HepG2 (cell line): ENCODE measurements at regions not wholly inside any gene's neighbourhood (a gene's known extent, or its start where the extent isn't known, plus 50 kb on each side); places are given as distances from the start of the nearest gene placed in this dataset.

Source experiments
- ATAC-seq: fragments of 200-7000 bp; cut with Tn5 transposase; 3 replicates; pipeline ENCODE4 v1.9.1; 2020; ENCODE audit warnings: mild to moderate bottlenecking, moderate library complexity
- BruUV-seq: library from RNA; stranded (reverse); fragments of 400-500 nt; replicated peaks from 2 replicates; lab custom pipeline; 2021; lab: Mats Ljungman, UMichigan
- CTCF ChIA-PET: fragments of 300-600 bp; formaldehyde crosslinking; extraction: SDS; loops from one replicate; lab custom pipeline; 2021; ENCODE audit warnings: low total read pairs, inconsistent platforms, low intra/inter-chr PET ratio; lab: Yijun Ruan, JAX
- POLR2A ChIA-PET: fragments of 350-600 bp; sonication (Branson Sonifier 250); formaldehyde crosslinking; loops from one replicate; lab custom pipeline; 2020; ENCODE audit warnings: antibody characterized with exemption, inconsistent platforms; lab: Yijun Ruan, JAX
- DNase-seq: peaks from one replicate; pipeline ENCODE4 v3.0.0-alpha.2; 2015; ENCODE audit warnings: low spot score
- FAIRE-seq: peaks from 3 replicates; lab custom pipeline; 2011; peaks lifted over from hg19 to GRCh38; lab: Jason Lieb, UNC
- H2AFZ ChIP-seq: one replicate; pipeline ENCODE4 v1.6.1; 2011; ENCODE audit warnings: low read length, inconsistent platforms
- H3K27ac ChIP-seq: fragments of 300-600 bp; 3 replicates; pipeline ENCODE4 v1.8.0; 2011; ENCODE audit warnings: mixed run types, mild to moderate bottlenecking, mixed read lengths, low read length, inconsistent platforms; ENCODE audit not compliant: insufficient read depth; ENCODE audit errors: extremely low read length
- H3K27me3 ChIP-seq, 2 experiments: fragments of 200-600 bp in 1 of 2; 2 replicates in 1 of 2; 3 replicates in 1 of 2; pipeline versions ENCODE4 v1.6.0 to v1.8.0; 2011; ENCODE audit warnings: low read length in 2 of 2, mild to moderate bottlenecking in 2 of 2, moderate library complexity in 2 of 2, inconsistent platforms in 1 of 2; ENCODE audit not compliant: insufficient read depth in 2 of 2, control insufficient read depth in 1 of 2
- H3K36me3 ChIP-seq, 2 experiments: fragments of 200-600 bp in 1 of 2; replicated peaks in 1 of 2; 2 replicates in 1 of 2; 3 replicates in 1 of 2; pipeline versions ENCODE4 v1.5.1 to v1.8.0; 2011; ENCODE audit warnings: low read length in 2 of 2, inconsistent platforms in 1 of 2; ENCODE audit not compliant: insufficient read depth in 2 of 2, control insufficient read depth in 1 of 2
- H3K4me1 ChIP-seq: 2 replicates; pipeline ENCODE4 v1.5.1; 2012; ENCODE audit warnings: low read length, inconsistent platforms; ENCODE audit not compliant: insufficient read depth
- H3K4me2 ChIP-seq: 2 replicates; pipeline ENCODE4 v1.6.0; 2011; ENCODE audit warnings: low read depth, low read length, inconsistent platforms
- H3K4me3 ChIP-seq, 3 experiments: fragments of 200-600 bp in 1 of 3; sonication (generic), shearing (Covaris generic) in 1 of 3; replicated peaks in 1 of 3; 2 replicates each; pipeline ENCODE4 v1.5.1; 2011 to 2016; ENCODE audit warnings: low read length in 3 of 3, inconsistent platforms in 2 of 3, low read depth in 2 of 3, mild to moderate bottlenecking in 2 of 3, control low read depth in 1 of 3, mixed read lengths in 1 of 3; ENCODE audit not compliant: insufficient read depth in 1 of 3
- H3K79me2 ChIP-seq: one replicate; pipeline ENCODE4 v1.6.1; 2011; ENCODE audit warnings: low read length, inconsistent platforms; ENCODE audit not compliant: insufficient read depth
- H3K9ac ChIP-seq: 2 replicates; pipeline ENCODE4 v1.6.0; 2011; ENCODE audit warnings: mild to moderate bottlenecking, low read depth, low read length, inconsistent platforms; ENCODE audit not compliant: insufficient read depth
- H3K9me3 ChIP-seq: 2 replicates; pipeline ENCODE4 v1.5.1; 2012; ENCODE audit warnings: mild to moderate bottlenecking, low read length
- H4K20me1 ChIP-seq: 2 replicates; pipeline ENCODE4 v1.6.0; 2011; ENCODE audit warnings: inconsistent platforms, mild to moderate bottlenecking, low read length, moderate library complexity; ENCODE audit not compliant: insufficient read depth
- ARNT ChIP-seq: fragments of 450-650 bp; IDR thresholded peaks from 2 replicates; pipeline ENCODE4 v1.6.1; 2017
- BORCS8-MEF2B ChIP-seq: sonication (generic); formaldehyde crosslinking; IDR thresholded peaks from 2 replicates; pipeline ENCODE4 v1.8.0; 2022; ENCODE audit warnings: mild to moderate bottlenecking, missing genetic modification reagents
- CHD4 ChIP-seq: fragments of 200-600 bp; sonication (generic); IDR thresholded peaks from 2 replicates; pipeline ENCODE4 v1.7.0; 2017; ENCODE audit warnings: mild to moderate bottlenecking, low read length, borderline replicate concordance
- RFXANK ChIP-seq: IDR thresholded peaks from 2 replicates; pipeline ENCODE4 v1.6.1; 2016
- SPEN ChIP-seq: sonication (generic); formaldehyde crosslinking; IDR thresholded peaks from 2 replicates; pipeline ENCODE4 v1.5.1; 2020; ENCODE audit warnings: low read depth, mild to moderate bottlenecking, missing genetic modification reagents
- TSC22D2 ChIP-seq: sonication (generic); formaldehyde crosslinking; IDR thresholded peaks from 2 replicates; pipeline ENCODE4 v1.5.1; 2020; ENCODE audit warnings: missing genetic modification reagents, mild to moderate bottlenecking, borderline replicate concordance
- ZBTB7B ChIP-seq: sonication (generic); formaldehyde crosslinking; IDR thresholded peaks from 2 replicates; pipeline ENCODE4 v1.4.0; 2020; ENCODE audit warnings: missing genetic modification reagents
- ZNF10 ChIP-seq: sonication (generic); formaldehyde crosslinking; IDR thresholded peaks from 2 replicates; pipeline ENCODE4 v1.4.0; 2020; ENCODE audit warnings: mild to moderate bottlenecking, low read depth, missing genetic modification reagents, borderline replicate concordance
- ZNF34 ChIP-seq: sonication (generic); formaldehyde crosslinking; IDR thresholded peaks from 2 replicates; pipeline ENCODE4 v1.4.0; 2020; ENCODE audit warnings: mild to moderate bottlenecking, missing genetic modification reagents, borderline replicate concordance
- ZNF775 ChIP-seq: sonication (generic); formaldehyde crosslinking; IDR thresholded peaks from 2 replicates; pipeline ENCODE4 v1.4.0; 2020; ENCODE audit warnings: missing genetic modification reagents, mild to moderate bottlenecking, moderate library complexity, borderline replicate concordance
- in situ Hi-C: cut with HindIII; loops from 2 replicates; pipeline ENCODE4 v1.10.0; 2017; ENCODE audit warnings: low pct_unique_long_range_greater_than_20kb; ENCODE audit not compliant: extremely low pct_ligation_motif_present
- intact Hi-C: fragments of 100-400 bp; cut with micrococcal nuclease; formaldehyde crosslinking; loops from one replicate; pipeline ENCODE4 v1.10.0; 2022; ENCODE audit not compliant: unreplicated experiment
- TF ChIP-seq, protein P1 (sequence below): sonication (generic); formaldehyde crosslinking; IDR thresholded peaks from 2 replicates; pipeline ENCODE4 v1.5.1; 2020; ENCODE audit warnings: mild to moderate bottlenecking, missing genetic modification reagents, moderate library complexity
- TF ChIP-seq, protein P2 (sequence below): sonication (generic); formaldehyde crosslinking; IDR thresholded peaks from 2 replicates; pipeline ENCODE4 v1.4.0; 2020; ENCODE audit warnings: mild to moderate bottlenecking, missing genetic modification reagents
- TF ChIP-seq, protein P3 (sequence below): sonication (generic); formaldehyde crosslinking; IDR thresholded peaks from 2 replicates; pipeline ENCODE4 v1.5.1; 2020; ENCODE audit warnings: missing genetic modification reagents, mild to moderate bottlenecking, borderline replicate concordance

- H3K79me2 ChIP-seq, result no peaks in the 10 kb centered on the region
These were observed 172.4 kb downstream of the SNCA start for GRCh38 chr4:89664521-89664920.

More at GRCh38 chr4:89664521-89664920, 172.4 kb downstream of the SNCA start:
- Histone ChIP-seq H3K9ac (no peak overlapping the region), H3K27ac (no peak overlapping the region), H3K4me1 (no peaks in the 10 kb centered on the region), H4K20me1 (no peaks in the 10 kb centered on the region), H3K4me2 (no peak overlapping the region), H3K4me3 (no peak overlapping the region), H3K27me3 (no peaks in the 10 kb centered on the region), H2AFZ (no peak overlapping the region), H3K9me3 (no peaks in the 10 kb centered on the region), H3K36me3 (no peaks in the 10 kb centered on the region)
- TF ChIP-seq ZNF10 (CRISPR knock-in tag) (no peak), TSC22D2 (CRISPR knock-in tag) (no peak), ZBTB7B (CRISPR knock-in tag) (no peak), ZNF34 (CRISPR knock-in tag) (no peak), BORCS8-MEF2B (CRISPR knock-in tag) (no peak), RFXANK (CRISPR knock-in tag) (no peak), ZNF775 (CRISPR knock-in tag) (no peak), SPEN (no peak), ARNT (no peak), CHD4 (no peak)
- TF ChIP-seq, protein P1, sequence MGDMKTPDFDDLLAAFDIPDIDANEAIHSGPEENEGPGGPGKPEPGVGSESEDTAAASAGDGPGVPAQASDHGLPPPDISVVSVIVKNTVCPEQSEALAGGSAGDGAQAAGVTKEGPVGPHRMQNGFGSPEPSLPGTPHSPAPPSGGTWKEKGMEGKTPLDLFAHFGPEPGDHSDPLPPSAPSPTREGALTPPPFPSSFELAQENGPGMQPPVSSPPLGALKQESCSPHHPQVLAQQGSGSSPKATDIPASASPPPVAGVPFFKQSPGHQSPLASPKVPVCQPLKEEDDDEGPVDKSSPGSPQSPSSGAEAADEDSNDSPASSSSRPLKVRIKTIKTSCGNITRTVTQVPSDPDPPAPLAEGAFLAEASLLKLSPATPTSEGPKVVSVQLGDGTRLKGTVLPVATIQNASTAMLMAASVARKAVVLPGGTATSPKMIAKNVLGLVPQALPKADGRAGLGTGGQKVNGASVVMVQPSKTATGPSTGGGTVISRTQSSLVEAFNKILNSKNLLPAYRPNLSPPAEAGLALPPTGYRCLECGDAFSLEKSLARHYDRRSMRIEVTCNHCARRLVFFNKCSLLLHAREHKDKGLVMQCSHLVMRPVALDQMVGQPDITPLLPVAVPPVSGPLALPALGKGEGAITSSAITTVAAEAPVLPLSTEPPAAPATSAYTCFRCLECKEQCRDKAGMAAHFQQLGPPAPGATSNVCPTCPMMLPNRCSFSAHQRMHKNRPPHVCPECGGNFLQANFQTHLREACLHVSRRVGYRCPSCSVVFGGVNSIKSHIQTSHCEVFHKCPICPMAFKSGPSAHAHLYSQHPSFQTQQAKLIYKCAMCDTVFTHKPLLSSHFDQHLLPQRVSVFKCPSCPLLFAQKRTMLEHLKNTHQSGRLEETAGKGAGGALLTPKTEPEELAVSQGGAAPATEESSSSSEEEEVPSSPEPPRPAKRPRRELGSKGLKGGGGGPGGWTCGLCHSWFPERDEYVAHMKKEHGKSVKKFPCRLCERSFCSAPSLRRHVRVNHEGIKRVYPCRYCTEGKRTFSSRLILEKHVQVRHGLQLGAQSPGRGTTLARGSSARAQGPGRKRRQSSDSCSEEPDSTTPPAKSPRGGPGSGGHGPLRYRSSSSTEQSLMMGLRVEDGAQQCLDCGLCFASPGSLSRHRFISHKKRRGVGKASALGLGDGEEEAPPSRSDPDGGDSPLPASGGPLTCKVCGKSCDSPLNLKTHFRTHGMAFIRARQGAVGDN (CRISPR knock-in tag), result no peak
- TF ChIP-seq, protein P2, sequence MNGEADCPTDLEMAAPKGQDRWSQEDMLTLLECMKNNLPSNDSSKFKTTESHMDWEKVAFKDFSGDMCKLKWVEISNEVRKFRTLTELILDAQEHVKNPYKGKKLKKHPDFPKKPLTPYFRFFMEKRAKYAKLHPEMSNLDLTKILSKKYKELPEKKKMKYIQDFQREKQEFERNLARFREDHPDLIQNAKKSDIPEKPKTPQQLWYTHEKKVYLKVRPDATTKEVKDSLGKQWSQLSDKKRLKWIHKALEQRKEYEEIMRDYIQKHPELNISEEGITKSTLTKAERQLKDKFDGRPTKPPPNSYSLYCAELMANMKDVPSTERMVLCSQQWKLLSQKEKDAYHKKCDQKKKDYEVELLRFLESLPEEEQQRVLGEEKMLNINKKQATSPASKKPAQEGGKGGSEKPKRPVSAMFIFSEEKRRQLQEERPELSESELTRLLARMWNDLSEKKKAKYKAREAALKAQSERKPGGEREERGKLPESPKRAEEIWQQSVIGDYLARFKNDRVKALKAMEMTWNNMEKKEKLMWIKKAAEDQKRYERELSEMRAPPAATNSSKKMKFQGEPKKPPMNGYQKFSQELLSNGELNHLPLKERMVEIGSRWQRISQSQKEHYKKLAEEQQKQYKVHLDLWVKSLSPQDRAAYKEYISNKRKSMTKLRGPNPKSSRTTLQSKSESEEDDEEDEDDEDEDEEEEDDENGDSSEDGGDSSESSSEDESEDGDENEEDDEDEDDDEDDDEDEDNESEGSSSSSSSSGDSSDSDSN, result no peak
- TF ChIP-seq, protein P3, sequence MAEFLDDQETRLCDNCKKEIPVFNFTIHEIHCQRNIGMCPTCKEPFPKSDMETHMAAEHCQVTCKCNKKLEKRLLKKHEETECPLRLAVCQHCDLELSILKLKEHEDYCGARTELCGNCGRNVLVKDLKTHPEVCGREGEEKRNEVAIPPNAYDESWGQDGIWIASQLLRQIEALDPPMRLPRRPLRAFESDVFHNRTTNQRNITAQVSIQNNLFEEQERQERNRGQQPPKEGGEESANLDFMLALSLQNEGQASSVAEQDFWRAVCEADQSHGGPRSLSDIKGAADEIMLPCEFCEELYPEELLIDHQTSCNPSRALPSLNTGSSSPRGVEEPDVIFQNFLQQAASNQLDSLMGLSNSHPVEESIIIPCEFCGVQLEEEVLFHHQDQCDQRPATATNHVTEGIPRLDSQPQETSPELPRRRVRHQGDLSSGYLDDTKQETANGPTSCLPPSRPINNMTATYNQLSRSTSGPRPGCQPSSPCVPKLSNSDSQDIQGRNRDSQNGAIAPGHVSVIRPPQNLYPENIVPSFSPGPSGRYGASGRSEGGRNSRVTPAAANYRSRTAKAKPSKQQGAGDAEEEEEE, result no peak
- intact Hi-C loops (no loop called here), in situ Hi-C loops (no loop called here)
- BruUV-seq, result no TSS peak
- POLR2A ChIA-PET, result no interaction called here
- CTCF ChIA-PET, result no interaction called here
- no peak for DNase-seq
- no peak for ATAC-seq
- FAIRE-seq, result no peak
